GM23248 (cell line): ENCODE measurements at regions not wholly inside any gene's neighbourhood (a gene's known extent, or its start where the extent isn't known, plus 50 kb on each side); places are given as distances from the start of the nearest gene placed in this dataset.

ENCODE experiments used
- DNase-seq: peaks from one replicate; pipeline ENCODE4 v3.0.0-alpha.2; 2015
- H2AFZ ChIP-seq: fragments of 200-600 bp; sonication (generic); 2 replicates; pipeline ENCODE4 v1.6.1; 2016; ENCODE audit warnings: antibody characterized with exemption
- H3F3A ChIP-seq: fragments of 200-600 bp; sonication (generic); 2 replicates; pipeline ENCODE4 v1.6.1; 2016; ENCODE audit warnings: mild to moderate bottlenecking, antibody characterized with exemption, mixed run types; ENCODE audit not compliant: insufficient read depth
- H3K27ac ChIP-seq: fragments of 200-600 bp; sonication (generic); 2 replicates; pipeline ENCODE4 v1.5.1; 2016; ENCODE audit warnings: mild to moderate bottlenecking
- H3K27me3 ChIP-seq: fragments of 200-600 bp; sonication (generic); replicated peaks from 2 replicates; pipeline ENCODE4 v1.6.1; 2016; ENCODE audit warnings: mild to moderate bottlenecking; ENCODE audit not compliant: insufficient read depth
- H3K36me3 ChIP-seq: fragments of 200-600 bp; sonication (generic); 2 replicates; pipeline ENCODE4 v1.6.1; 2016; ENCODE audit warnings: low read depth, mild to moderate bottlenecking
- H3K4me1 ChIP-seq: fragments of 200-600 bp; sonication (generic); 2 replicates; pipeline ENCODE4 v1.6.1; 2016; ENCODE audit warnings: mild to moderate bottlenecking; ENCODE audit not compliant: insufficient read depth
- H3K4me2 ChIP-seq: fragments of 200-600 bp; sonication (generic); one replicate; pipeline ENCODE4 v1.6.1; 2016; ENCODE audit warnings: mild to moderate bottlenecking; ENCODE audit not compliant: unreplicated experiment
- H3K4me3 ChIP-seq: fragments of 200-600 bp; sonication (generic); 2 replicates; pipeline ENCODE4 v1.5.1; 2016; ENCODE audit warnings: mild to moderate bottlenecking
- H3K79me2 ChIP-seq: fragments of 200-600 bp; sonication (generic); 2 replicates; pipeline ENCODE4 v1.6.1; 2016; ENCODE audit warnings: mild to moderate bottlenecking; ENCODE audit not compliant: insufficient read depth
- H3K9ac ChIP-seq: fragments of 200-600 bp; sonication (generic); 2 replicates; pipeline ENCODE4 v1.6.1; 2016; ENCODE audit warnings: mild to moderate bottlenecking
- H3K9me2 ChIP-seq: fragments of 200-600 bp; sonication (generic); 2 replicates; pipeline ENCODE4 v1.6.1; 2016; ENCODE audit warnings: mixed run types, mild to moderate bottlenecking, moderate library complexity; ENCODE audit not compliant: insufficient read depth
- H3K9me3 ChIP-seq: fragments of 200-600 bp; sonication (generic); one replicate; pipeline ENCODE4 v1.6.1; 2017; ENCODE audit warnings: low read depth
- H4K20me1 ChIP-seq: fragments of 200-600 bp; sonication (generic); 2 replicates; pipeline ENCODE4 v1.6.0; 2016; ENCODE audit not compliant: insufficient read depth
- EZH2 ChIP-seq: fragments of 200-600 bp; sonication (generic); IDR thresholded peaks from 2 replicates; pipeline ENCODE4 v1.6.1; 2018; ENCODE audit warnings: antibody characterized with exemption, mild to moderate bottlenecking; ENCODE audit not compliant: insufficient read depth, poor library complexity, severe bottlenecking
- EZH2phosphoT487 ChIP-seq: fragments of 200-600 bp; sonication (generic); IDR thresholded peaks from 2 replicates; pipeline ENCODE4 v1.6.1; 2018; ENCODE audit warnings: antibody characterized with exemption, moderate library complexity, mild to moderate bottlenecking, low read depth; ENCODE audit not compliant: insufficient read depth
- WGBS, 2 experiments: methylation state at CpG; one replicate each; pipeline ENCODE4 v1.1.6; 2015 to 2017; ENCODE audit warnings: low lambda C conversion rate in 2 of 2, low coverage in 1 of 2; ENCODE audit errors: missing lambda C conversion rate in 2 of 2; 5-methylcytosine and 5-hydroxymethylcytosine counted together
- in situ Hi-C: fragments of 300-500 bp; cut with MboI; formaldehyde crosslinking; loops from 2 replicates; pipeline ENCODE4 v1.15.0; 2020

DNA sequence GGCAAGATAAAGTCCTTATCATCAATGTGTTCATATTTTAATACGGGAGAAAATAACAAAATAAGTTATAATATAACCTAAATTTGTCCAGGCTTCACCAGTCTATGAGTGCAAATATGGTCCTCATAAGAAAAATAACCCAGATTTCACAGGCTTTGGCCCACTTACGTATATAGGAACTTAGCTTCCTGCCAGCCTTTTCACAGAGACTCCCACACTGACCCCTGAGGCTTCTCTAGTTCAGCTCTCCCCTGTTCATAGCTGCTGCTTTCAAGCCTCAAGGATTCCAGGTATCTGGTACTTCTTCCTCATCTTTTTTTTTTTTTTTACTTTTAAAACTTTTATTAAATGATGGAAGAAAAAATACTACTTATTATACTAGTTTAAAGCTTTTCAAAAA, 74.9 kb upstream of the PELI1 start:
- no peak overlapping the region for H3K9ac ChIP-seq
- 63 to 72% methylated on average over 2 of the region's 2 CpGs for WGBS, 2 experiments
- H3K27ac ChIP-seq: no peak overlapping the region
- H2AFZ ChIP-seq: no peak overlapping the region
- H3K4me2 ChIP-seq: no peak overlapping the region
- in situ Hi-C loops: no loop called here
- H3K36me3 ChIP-seq: no peaks in the 10 kb centered on the region
- no peak for DNase-seq
- no peak overlapping the region for H3K4me3 ChIP-seq
- no peaks in the 10 kb centered on the region for H3K9me3 ChIP-seq
- H3F3A ChIP-seq: no peaks in the 10 kb centered on the region
- peaks cover 37% of the 10 kb centered on the region for H3K27me3 ChIP-seq
- no peaks in the 10 kb centered on the region for H4K20me1 ChIP-seq
- TF ChIP-seq EZH2phosphoT487: no peak
- TF ChIP-seq EZH2: no peak
- no peaks in the 10 kb centered on the region for H3K4me1 ChIP-seq
- no peaks in the 10 kb centered on the region for H3K79me2 ChIP-seq
- no peaks in the 10 kb centered on the region for H3K9me2 ChIP-seq

DNA sequence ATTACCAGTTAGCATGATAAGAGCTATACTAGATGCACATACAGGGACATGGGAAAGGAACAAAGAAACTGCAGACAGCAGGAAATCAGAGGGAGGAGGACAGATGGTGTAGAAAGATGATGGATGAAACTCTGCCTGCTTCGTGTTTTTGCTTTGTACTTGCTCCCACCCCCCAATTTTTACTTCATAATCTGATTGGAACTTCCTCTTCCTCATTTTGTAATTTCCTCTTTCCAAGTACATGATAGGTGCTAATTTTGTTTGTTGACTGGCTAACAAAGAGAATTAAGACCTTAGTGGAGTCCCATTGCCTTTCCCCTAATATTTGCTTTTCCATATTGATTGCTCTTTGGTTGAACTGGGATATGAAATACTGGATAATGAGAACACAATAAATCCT, 76.0 kb upstream of the PELI1 start:
- no peak overlapping the region for H3K4me2 ChIP-seq
- no peaks in the 10 kb centered on the region for H3K4me1 ChIP-seq
- H3K27me3 ChIP-seq: peaks cover 45% of the 10 kb centered on the region
- in situ Hi-C loops: no loop called here
- no peaks in the 10 kb centered on the region for H3K36me3 ChIP-seq
- H3K79me2 ChIP-seq: no peaks in the 10 kb centered on the region
- H3K9me3 ChIP-seq: no peaks in the 10 kb centered on the region
- no peaks in the 10 kb centered on the region for H3K9me2 ChIP-seq
- no peaks in the 10 kb centered on the region for H3F3A ChIP-seq
- TF ChIP-seq EZH2 (no peak), EZH2phosphoT487 (no peak)
- no peaks in the 10 kb centered on the region for H4K20me1 ChIP-seq
- 67 to 77% methylated on average over 1 of the region's 1 CpG for WGBS, 2 experiments
- no peak overlapping the region for H3K9ac ChIP-seq
- H3K27ac ChIP-seq: no peak overlapping the region
- DNase-seq: no peak
- no peak overlapping the region for H3K4me3 ChIP-seq
- no peak overlapping the region for H2AFZ ChIP-seq

DNA sequence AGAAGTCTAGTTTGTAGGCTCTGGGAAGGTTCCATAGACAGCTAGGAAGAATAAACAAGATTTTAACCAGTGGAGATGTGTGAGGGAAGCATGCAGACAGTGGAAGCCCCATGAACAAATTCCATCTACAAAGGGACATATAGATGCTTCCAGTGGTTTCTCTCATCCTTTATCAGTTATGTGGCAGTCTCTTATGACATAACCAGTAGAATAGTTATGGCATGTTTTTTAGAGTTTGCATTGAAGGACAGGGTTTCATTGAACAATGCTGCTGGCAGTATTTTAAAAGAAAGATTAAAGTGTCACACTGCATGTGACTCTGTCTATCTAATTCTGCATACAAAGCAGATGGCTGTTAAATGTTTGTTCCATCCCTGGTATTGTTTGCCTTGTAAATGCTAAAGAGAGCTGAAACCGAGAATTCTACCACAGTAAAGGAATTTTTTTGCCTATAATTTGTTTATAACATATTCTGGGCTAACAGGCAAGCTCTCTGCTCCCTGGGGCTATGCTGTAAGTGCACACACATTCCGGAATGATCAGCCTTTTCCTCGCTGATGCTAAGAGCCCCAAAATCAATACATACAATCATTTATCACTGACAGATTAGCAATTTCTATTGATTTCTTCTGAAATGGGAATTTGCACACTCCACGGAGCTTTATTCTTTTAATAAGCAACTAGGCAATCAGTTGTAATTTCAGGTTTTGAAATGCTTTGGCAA, 76.8 kb upstream of the PELI1 start:
- no peaks in the 10 kb centered on the region for H3K79me2 ChIP-seq
- no peak overlapping the region for H3K9ac ChIP-seq
- no peaks in the 10 kb centered on the region for H4K20me1 ChIP-seq
- H3K9me3 ChIP-seq: no peaks in the 10 kb centered on the region
- no peak overlapping the region for H3K4me2 ChIP-seq
- TF ChIP-seq EZH2phosphoT487 (no peak), EZH2 (no peak)
- WGBS, 2 experiments: 59 to 64% methylated on average over 4 of the region's 4 CpGs
- no peak overlapping the region for H3K4me3 ChIP-seq
- H3K27ac ChIP-seq: no peak overlapping the region
- H3K4me1 ChIP-seq: no peaks in the 10 kb centered on the region
- no peaks in the 10 kb centered on the region for H3K9me2 ChIP-seq
- in situ Hi-C loops: no loop called here
- no peaks in the 10 kb centered on the region for H3F3A ChIP-seq
- no peak overlapping the region for H2AFZ ChIP-seq
- no peaks in the 10 kb centered on the region for H3K36me3 ChIP-seq
- H3K27me3 ChIP-seq: peaks cover 45% of the 10 kb centered on the region
- DNase-seq: no peak

DNA sequence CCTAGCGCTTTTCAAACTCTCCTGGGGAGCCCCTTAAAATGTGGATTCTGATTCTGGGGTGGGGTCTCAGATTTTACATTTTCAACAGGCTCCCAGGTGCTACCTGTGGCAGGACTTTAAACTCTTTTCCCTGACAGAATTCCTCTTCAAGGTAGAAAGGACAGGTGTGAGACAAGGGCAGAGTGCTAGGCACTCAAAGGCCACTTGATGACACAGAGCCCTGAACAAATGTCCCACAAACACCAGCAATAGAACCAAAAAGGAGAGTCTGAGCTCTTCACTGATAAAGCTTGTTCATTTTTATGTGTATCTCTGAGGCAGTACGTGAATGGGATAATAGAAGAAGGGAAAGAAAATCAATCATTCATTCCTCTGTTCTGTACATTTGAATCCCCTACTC, 77.7 kb upstream of the PELI1 start:
- peaks cover 49% of the 10 kb centered on the region for H3K27me3 ChIP-seq
- TF ChIP-seq EZH2: no peak
- TF ChIP-seq EZH2phosphoT487: no peak

More for the DNA sequence above, 77.7 kb upstream of the PELI1 start:
- H3F3A ChIP-seq: no peaks in the 10 kb centered on the region
- no peaks in the 10 kb centered on the region for H3K79me2 ChIP-seq
- no peaks in the 10 kb centered on the region for H4K20me1 ChIP-seq
- 83 to 95% methylated on average over 2 of the region's 2 CpGs for WGBS, 2 experiments
- no peaks in the 10 kb centered on the region for H3K36me3 ChIP-seq
- H3K4me2 ChIP-seq: no peak overlapping the region
- H3K4me3 ChIP-seq: no peak overlapping the region
- no peaks in the 10 kb centered on the region for H3K4me1 ChIP-seq
- DNase-seq: no peak
- H3K9me2 ChIP-seq: no peaks in the 10 kb centered on the region
- H3K9me3 ChIP-seq: no peaks in the 10 kb centered on the region
- in situ Hi-C loops: no loop called here
- H3K27ac ChIP-seq: no peak overlapping the region
- no peak overlapping the region for H3K9ac ChIP-seq
- H2AFZ ChIP-seq: no peak overlapping the region
